ENCODE measurements at regions not wholly inside any gene's neighbourhood (a gene's known extent, or its start where the extent isn't known, plus 50 kb on each side); places are given as distances from the start of the nearest gene placed in this dataset.
A peak's percentile ranks its signal among the peaks of the same experiment; 100 is the strongest.

- no peak for TF ChIP-seq CTCF (IDR thresholded peaks at IDR 0.05; ENCODE audit: low read depth, low read length, missing control alignments)
- H3K4me3 ChIP-seq (ENCODE audit: low read depth, low read length): no peak overlapping the region
- no peak for DNase-seq (ENCODE audit: low read depth)
Observed at GRCh38 chr20:9981829-9982228, 53.0 kb upstream of the ANKEF1 start.

DNA sequence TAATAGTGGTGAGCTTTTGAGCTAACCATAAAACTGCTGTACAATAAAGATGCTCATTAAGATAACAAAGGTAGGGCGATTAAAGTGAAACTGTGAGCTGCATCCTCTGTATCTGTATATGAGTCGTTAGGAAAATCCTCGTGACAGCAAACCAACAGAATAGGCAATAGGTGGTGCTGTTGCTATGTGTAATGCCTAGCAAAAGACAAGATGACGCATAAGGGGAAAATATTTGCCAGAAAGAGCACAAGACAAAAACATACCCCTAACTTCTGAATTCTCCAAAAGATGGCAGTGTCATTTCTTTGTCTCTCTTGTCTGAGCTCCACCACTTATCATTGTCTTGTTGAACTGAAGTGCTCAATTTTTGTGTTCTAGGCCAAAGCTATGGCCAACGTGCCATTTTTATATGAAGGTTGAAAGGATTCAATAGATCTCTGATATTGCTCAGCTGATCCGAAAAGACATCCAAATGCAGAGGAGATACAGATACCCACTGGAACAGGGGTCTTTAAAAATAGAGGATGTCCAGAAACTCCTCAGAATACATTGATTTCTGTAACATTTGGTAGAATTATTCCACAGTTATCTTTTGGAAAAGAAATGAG is 56.3 kb upstream of the ANKEF1 start:
- no peak overlapping the region for H3K4me3 ChIP-seq (ENCODE audit: low read depth, low read length)
- TF ChIP-seq CTCF (IDR thresholded peaks at IDR 0.05; ENCODE audit: low read depth, low read length, missing control alignments): peak; percentile 71

DNA sequence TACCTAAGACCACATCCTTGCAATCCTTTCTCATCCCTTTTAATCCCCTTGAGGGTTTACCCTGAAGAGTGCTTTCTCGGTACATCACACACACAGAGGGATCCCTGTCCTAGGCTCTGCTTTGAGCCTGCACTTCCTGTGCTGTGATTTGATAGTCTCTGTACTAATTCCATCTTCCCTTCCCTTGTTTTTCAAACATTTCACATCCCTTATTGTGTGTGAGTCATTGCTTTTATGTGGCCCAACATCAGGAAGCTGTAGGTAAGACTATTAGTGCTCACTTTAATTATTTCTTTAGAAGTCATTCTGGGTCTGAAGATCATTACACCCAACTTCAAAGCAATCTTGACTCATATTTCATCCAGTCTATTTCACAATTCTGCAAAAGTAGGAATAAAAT is 57.2 kb upstream of the ANKEF1 start:
- H3K4me3 ChIP-seq (ENCODE audit: low read depth, low read length): no peak overlapping the region
- no peak for TF ChIP-seq CTCF (IDR thresholded peaks at IDR 0.05; ENCODE audit: low read depth, low read length, missing control alignments)
- DNase-seq (ENCODE audit: low read depth): no peak

More for the DNA sequence above, 56.3 kb upstream of the ANKEF1 start:
- DNase-seq (ENCODE audit: low read depth): peak; percentile 42

- no peak for DNase-seq (ENCODE audit: low read depth)
Observed at GRCh38 chr20:9974324-9974723, 60.5 kb upstream of the ANKEF1 start.

GRCh38 chr20:9971746-9972145 is 63.0 kb upstream of the ANKEF1 start:
- H3K4me3 ChIP-seq (ENCODE audit: low read depth, low read length): no peak overlapping the region
- no peak for DNase-seq (ENCODE audit: low read depth)
- no peak for TF ChIP-seq CTCF (IDR thresholded peaks at IDR 0.05; ENCODE audit: low read depth, low read length, missing control alignments)

More at GRCh38 chr20:9974324-9974723, 60.5 kb upstream of the ANKEF1 start:
- TF ChIP-seq CTCF (IDR thresholded peaks at IDR 0.05; ENCODE audit: low read depth, low read length, missing control alignments): peak; percentile 34
- H3K4me3 ChIP-seq (ENCODE audit: low read depth, low read length): no peak overlapping the region

- no peak for DNase-seq (ENCODE audit: low read depth)
- H3K4me3 ChIP-seq (ENCODE audit: low read depth, low read length): no peak overlapping the region
- TF ChIP-seq CTCF (IDR thresholded peaks at IDR 0.05; ENCODE audit: low read depth, low read length, missing control alignments): no peak
Observed at GRCh38 chr20:9969626-9970025, 65.2 kb upstream of the ANKEF1 start.

- no peak overlapping the region for H3K4me3 ChIP-seq (ENCODE audit: low read depth, low read length)
- TF ChIP-seq CTCF (IDR thresholded peaks at IDR 0.05; ENCODE audit: low read depth, low read length, missing control alignments): no peak
- DNase-seq (ENCODE audit: low read depth): no peak
Observed at GRCh38 chr20:9968015-9968414, 66.8 kb upstream of the ANKEF1 start.
